Dermis blood vessel endothelial cell (primary cell): ENCODE measurements at regions not wholly inside any gene's neighbourhood (a gene's known extent, or its start where the extent isn't known, plus 50 kb on each side); places are given as distances from the start of the nearest gene placed in this dataset.
A peak's percentile ranks its signal among the peaks of the same experiment; 100 is the strongest.

Source experiments
- DNase-seq: peaks from one replicate; pipeline ENCODE4 v3.0.0; 2010

- DNase-seq, result no peak
Observed at GRCh38 chrX:39875834-39876628, 221.7 kb downstream of the BCOR start.

GRCh38 chrX:39877905-39878304 is 219.9 kb downstream of the BCOR start:
- DNase-seq, result no peak

GRCh38 chrX:39883666-39884065 is 214.1 kb downstream of the BCOR start:
- DNase-seq, result no peak

- DNase-seq, result no peak
Observed at GRCh38 chrX:39886282-39886681, 211.5 kb downstream of the BCOR start.

- DNase-seq, result no peak
Observed at GRCh38 chrX:39888730-39889129, 209.0 kb downstream of the BCOR start.

GRCh38 chrX:39889704-39890103 is 208.1 kb downstream of the BCOR start:
- DNase-seq, result no peak

GRCh38 chrX:39890807-39891206 is 207.0 kb downstream of the BCOR start:
- DNase-seq, result no peak

GRCh38 chrX:39891781-39892180 is 206.0 kb downstream of the BCOR start:
- no peak for DNase-seq

- no peak for DNase-seq
Observed at GRCh38 chrX:39893417-39894338, 204.1 kb downstream of the BCOR start.

- DNase-seq, result peak; percentile 24
Observed at GRCh38 chrX:39894683-39895082, 203.1 kb downstream of the BCOR start.

GRCh38 chrX:39895218-39896110 is 202.3 kb downstream of the BCOR start:
- DNase-seq, result peak; percentile 10

- no peak for DNase-seq
Observed at GRCh38 chrX:39896951-39897740, 200.6 kb downstream of the BCOR start.

- DNase-seq, result no peak
Observed at GRCh38 chrX:39897741-39898097, 200.0 kb downstream of the BCOR start.

GRCh38 chrX:39898147-39898546 is 199.6 kb downstream of the BCOR start:
- DNase-seq, result no peak

- DNase-seq, result no peak
Observed at GRCh38 chrX:39899059-39899458, 198.7 kb downstream of the BCOR start.

GRCh38 chrX:39899856-39900776 is 197.6 kb downstream of the BCOR start:
- DNase-seq, result no peak

GRCh38 chrX:39900777-39901170 is 197.0 kb downstream of the BCOR start:
- no peak for DNase-seq

GRCh38 chrX:39903343-39903742 is 194.4 kb downstream of the BCOR start:
- no peak for DNase-seq

- DNase-seq, result no peak
Observed at GRCh38 chrX:39903937-39904336, 193.8 kb downstream of the BCOR start.

- no peak for DNase-seq
Observed at GRCh38 chrX:39904816-39905537, 192.8 kb downstream of the BCOR start.
